ENCODE measurements at regions not wholly inside any gene's neighbourhood (a gene's known extent, or its start where the extent isn't known, plus 50 kb on each side); places are given as distances from the start of the nearest gene placed in this dataset.

DNA sequence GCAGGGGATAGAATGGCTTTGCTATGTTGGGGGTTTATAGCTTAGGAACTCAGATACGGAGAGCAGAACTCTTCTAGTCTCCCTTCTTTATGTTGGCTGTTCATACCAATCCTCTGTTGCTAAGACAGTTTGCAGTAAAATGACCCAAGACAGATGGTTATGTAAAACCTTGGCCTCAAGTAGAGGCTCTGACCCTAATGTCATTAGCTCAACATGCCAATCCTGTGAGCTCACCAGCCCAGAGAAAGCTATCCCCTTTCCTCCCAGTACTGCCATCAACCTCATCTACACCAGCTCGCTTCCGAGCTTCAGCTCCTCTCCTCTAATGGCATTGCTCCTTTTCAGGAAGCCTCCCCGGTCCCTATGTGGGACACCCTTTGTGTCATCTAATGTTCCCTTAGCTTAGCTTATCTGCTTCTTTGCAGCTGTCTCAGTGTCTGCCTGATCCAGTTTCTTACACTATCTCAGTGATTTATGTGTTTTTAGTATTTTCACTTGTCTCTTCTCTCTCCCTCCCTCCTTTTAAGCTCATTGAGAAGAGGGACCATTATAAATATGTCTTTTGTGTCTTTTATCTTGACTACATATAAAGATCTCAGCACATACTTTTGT is 281.3 kb upstream of the CLINT1 start (continued):
- TF ChIP-seq TCF7 (CRISPR knock-in tag; IDR thresholded peaks at IDR 0.05; ENCODE audit: low read depth) (no peak), SMAD4 (CRISPR knock-in tag; IDR thresholded peaks at IDR 0.05) (no peak), RELA (CRISPR knock-in tag; IDR thresholded peaks at IDR 0.05; ENCODE audit: borderline replicate concordance) (no peak)
- TF ChIP-seq, protein P1, sequence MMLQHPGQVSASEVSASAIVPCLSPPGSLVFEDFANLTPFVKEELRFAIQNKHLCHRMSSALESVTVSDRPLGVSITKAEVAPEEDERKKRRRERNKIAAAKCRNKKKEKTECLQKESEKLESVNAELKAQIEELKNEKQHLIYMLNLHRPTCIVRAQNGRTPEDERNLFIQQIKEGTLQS (CRISPR knock-in tag; conservative IDR thresholded peaks at IDR 0.05) = no peak

DNA sequence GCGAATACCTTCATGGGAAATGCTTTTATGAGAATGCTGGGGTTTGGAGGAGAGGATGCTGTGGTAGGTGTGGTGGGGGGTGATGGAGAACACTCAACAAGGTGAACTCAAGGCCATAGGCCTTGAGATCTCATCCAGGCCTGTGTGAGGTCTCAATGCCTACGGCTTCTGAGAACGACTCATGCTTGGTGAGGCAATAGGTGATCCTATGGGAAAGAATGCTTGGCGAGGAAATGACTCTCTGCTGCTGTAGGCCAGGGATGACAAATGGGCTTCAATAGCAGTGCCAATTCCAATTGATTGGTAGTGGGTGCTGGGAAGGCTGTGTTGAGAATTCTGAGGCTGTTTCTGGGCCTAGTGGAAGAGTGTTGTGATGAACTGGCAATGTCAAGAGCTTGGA is 280.2 kb upstream of the CLINT1 start:
- H3K4me1 Mint-ChIP-seq = peaks cover 36% of the 10 kb centered on the region
- no peak overlapping the region for H3K27ac Mint-ChIP-seq
- peaks cover 9% of the 10 kb centered on the region for H3K9me3 Mint-ChIP-seq
- H3K36me3 Mint-ChIP-seq = no peaks in the 10 kb centered on the region
- no peak overlapping the region for H3K4me3 Mint-ChIP-seq
- ChIA-PET POLR2A (no interaction called here), CTCF (no interaction called here)
- TF ChIP-seq, protein P2, sequence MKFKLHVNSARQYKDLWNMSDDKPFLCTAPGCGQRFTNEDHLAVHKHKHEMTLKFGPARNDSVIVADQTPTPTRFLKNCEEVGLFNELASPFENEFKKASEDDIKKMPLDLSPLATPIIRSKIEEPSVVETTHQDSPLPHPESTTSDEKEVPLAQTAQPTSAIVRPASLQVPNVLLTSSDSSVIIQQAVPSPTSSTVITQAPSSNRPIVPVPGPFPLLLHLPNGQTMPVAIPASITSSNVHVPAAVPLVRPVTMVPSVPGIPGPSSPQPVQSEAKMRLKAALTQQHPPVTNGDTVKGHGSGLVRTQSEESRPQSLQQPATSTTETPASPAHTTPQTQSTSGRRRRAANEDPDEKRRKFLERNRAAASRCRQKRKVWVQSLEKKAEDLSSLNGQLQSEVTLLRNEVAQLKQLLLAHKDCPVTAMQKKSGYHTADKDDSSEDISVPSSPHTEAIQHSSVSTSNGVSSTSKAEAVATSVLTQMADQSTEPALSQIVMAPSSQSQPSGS (CRISPR knock-in tag; IDR thresholded peaks at IDR 0.05; ENCODE audit: borderline replicate concordance, low read depth) = no peak
- TF ChIP-seq IRF2 (CRISPR knock-in tag; IDR thresholded peaks at IDR 0.05; ENCODE audit: borderline replicate concordance, low read depth) (no peak), GTF2I (CRISPR knock-in tag; conservative IDR thresholded peaks at IDR 0.05) (no peak), MYBL2 (CRISPR knock-in tag; IDR thresholded peaks at IDR 0.05) (no peak), GRHL2 (CRISPR knock-in tag; IDR thresholded peaks at IDR 0.05; ENCODE audit: insufficient replicate concordance, severe bottlenecking) (no peak), FOXK1 (CRISPR knock-in tag; IDR thresholded peaks at IDR 0.05) (no peak), NFE2L1 (CRISPR knock-in tag; IDR thresholded peaks at IDR 0.05) (no peak), NFATC4 (CRISPR knock-in tag; IDR thresholded peaks at IDR 0.05) (no peak)
- TF ChIP-seq, protein P3, sequence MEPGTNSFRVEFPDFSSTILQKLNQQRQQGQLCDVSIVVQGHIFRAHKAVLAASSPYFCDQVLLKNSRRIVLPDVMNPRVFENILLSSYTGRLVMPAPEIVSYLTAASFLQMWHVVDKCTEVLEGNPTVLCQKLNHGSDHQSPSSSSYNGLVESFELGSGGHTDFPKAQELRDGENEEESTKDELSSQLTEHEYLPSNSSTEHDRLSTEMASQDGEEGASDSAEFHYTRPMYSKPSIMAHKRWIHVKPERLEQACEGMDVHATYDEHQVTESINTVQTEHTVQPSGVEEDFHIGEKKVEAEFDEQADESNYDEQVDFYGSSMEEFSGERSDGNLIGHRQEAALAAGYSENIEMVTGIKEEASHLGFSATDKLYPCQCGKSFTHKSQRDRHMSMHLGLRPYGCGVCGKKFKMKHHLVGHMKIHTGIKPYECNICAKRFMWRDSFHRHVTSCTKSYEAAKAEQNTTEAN (CRISPR knock-in tag; IDR thresholded peaks at IDR 0.05) = no peak
- TF ChIP-seq, protein P4, sequence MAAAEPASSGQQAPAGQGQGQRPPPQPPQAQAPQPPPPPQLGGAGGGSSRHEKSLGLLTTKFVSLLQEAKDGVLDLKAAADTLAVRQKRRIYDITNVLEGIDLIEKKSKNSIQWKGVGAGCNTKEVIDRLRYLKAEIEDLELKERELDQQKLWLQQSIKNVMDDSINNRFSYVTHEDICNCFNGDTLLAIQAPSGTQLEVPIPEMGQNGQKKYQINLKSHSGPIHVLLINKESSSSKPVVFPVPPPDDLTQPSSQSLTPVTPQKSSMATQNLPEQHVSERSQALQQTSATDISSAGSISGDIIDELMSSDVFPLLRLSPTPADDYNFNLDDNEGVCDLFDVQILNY (CRISPR knock-in tag; IDR thresholded peaks at IDR 0.05) = no peak
- TF ChIP-seq, protein P5, sequence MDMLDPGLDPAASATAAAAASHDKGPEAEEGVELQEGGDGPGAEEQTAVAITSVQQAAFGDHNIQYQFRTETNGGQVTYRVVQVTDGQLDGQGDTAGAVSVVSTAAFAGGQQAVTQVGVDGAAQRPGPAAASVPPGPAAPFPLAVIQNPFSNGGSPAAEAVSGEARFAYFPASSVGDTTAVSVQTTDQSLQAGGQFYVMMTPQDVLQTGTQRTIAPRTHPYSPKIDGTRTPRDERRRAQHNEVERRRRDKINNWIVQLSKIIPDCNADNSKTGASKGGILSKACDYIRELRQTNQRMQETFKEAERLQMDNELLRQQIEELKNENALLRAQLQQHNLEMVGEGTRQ (CRISPR knock-in tag; IDR thresholded peaks at IDR 0.05) = no peak
- TF ChIP-seq, protein P6, sequence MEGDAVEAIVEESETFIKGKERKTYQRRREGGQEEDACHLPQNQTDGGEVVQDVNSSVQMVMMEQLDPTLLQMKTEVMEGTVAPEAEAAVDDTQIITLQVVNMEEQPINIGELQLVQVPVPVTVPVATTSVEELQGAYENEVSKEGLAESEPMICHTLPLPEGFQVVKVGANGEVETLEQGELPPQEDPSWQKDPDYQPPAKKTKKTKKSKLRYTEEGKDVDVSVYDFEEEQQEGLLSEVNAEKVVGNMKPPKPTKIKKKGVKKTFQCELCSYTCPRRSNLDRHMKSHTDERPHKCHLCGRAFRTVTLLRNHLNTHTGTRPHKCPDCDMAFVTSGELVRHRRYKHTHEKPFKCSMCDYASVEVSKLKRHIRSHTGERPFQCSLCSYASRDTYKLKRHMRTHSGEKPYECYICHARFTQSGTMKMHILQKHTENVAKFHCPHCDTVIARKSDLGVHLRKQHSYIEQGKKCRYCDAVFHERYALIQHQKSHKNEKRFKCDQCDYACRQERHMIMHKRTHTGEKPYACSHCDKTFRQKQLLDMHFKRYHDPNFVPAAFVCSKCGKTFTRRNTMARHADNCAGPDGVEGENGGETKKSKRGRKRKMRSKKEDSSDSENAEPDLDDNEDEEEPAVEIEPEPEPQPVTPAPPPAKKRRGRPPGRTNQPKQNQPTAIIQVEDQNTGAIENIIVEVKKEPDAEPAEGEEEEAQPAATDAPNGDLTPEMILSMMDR (IDR thresholded peaks at IDR 0.05) = no peak
- TF ChIP-seq, protein P7, sequence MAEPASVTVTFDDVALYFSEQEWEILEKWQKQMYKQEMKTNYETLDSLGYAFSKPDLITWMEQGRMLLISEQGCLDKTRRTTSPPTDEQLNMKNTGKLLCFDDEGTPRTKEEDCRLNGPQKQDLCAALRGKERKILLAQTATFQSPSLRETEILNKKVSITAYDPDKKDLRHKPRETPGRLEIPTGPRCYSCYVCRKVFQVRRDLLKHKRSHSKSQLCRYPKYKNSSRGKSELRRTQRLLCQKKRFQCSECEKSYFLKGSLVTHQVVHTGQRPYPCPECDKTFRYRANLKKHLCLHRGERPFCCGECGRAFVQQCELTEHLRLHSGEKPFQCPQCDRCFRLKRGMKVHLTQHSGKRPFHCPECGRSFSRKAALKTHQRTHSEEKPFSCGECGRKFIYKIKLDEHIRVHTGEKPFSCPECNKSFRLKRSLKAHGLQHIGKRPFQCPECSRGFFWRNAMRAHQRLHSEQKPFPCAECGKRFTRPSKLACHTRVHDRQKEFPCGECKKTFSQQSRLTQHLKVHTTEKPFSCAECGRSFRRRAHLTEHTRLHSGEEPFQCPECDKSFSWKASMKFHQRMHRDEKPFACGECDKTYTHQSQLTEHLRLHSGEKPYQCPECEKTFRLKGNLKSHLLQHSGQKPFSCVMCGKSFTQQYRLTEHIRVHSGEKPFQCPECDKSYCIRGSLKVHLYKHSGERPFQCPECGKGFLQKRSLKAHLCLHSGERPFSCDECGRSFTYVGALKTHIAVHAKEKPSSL (CRISPR knock-in tag; conservative IDR thresholded peaks at IDR 0.05) = no peak
- TF ChIP-seq, protein P8, sequence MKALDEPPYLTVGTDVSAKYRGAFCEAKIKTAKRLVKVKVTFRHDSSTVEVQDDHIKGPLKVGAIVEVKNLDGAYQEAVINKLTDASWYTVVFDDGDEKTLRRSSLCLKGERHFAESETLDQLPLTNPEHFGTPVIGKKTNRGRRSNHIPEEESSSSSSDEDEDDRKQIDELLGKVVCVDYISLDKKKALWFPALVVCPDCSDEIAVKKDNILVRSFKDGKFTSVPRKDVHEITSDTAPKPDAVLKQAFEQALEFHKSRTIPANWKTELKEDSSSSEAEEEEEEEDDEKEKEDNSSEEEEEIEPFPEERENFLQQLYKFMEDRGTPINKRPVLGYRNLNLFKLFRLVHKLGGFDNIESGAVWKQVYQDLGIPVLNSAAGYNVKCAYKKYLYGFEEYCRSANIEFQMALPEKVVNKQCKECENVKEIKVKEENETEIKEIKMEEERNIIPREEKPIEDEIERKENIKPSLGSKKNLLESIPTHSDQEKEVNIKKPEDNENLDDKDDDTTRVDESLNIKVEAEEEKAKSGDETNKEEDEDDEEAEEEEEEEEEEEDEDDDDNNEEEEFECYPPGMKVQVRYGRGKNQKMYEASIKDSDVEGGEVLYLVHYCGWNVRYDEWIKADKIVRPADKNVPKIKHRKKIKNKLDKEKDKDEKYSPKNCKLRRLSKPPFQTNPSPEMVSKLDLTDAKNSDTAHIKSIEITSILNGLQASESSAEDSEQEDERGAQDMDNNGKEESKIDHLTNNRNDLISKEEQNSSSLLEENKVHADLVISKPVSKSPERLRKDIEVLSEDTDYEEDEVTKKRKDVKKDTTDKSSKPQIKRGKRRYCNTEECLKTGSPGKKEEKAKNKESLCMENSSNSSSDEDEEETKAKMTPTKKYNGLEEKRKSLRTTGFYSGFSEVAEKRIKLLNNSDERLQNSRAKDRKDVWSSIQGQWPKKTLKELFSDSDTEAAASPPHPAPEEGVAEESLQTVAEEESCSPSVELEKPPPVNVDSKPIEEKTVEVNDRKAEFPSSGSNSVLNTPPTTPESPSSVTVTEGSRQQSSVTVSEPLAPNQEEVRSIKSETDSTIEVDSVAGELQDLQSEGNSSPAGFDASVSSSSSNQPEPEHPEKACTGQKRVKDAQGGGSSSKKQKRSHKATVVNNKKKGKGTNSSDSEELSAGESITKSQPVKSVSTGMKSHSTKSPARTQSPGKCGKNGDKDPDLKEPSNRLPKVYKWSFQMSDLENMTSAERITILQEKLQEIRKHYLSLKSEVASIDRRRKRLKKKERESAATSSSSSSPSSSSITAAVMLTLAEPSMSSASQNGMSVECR (CRISPR knock-in tag; IDR thresholded peaks at IDR 0.05; ENCODE audit: borderline replicate concordance) = no peak
- TF ChIP-seq, protein P9, sequence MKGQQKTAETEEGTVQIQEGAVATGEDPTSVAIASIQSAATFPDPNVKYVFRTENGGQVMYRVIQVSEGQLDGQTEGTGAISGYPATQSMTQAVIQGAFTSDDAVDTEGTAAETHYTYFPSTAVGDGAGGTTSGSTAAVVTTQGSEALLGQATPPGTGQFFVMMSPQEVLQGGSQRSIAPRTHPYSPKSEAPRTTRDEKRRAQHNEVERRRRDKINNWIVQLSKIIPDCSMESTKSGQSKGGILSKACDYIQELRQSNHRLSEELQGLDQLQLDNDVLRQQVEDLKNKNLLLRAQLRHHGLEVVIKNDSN (CRISPR knock-in tag; IDR thresholded peaks at IDR 0.05) = no peak
- no peak for DNase-seq (ENCODE audit: low spot score)
- ATAC-seq = no peak
- no peaks in the 10 kb centered on the region for H3K27me3 Mint-ChIP-seq (ENCODE audit: low read depth)

Data from WTC11 (cell line).